HG02623 (cell line): ENCODE measurements at regions not wholly inside any gene's neighbourhood (a gene's known extent, or its start where the extent isn't known, plus 50 kb on each side); places are given as distances from the start of the nearest gene placed in this dataset.
"Not testable (repeated sequence)": the region's sequence is repeated elsewhere in the genome, so short reads cannot be mapped to it uniquely, and the experiment has no call there.

Experiments
- ATAC-seq: cut with Tn5 transposase; IDR thresholded peaks from one replicate; pipeline ENCODE4 v1.9.1; 2021; ENCODE audit warnings: moderate library complexity; ENCODE audit not compliant: unreplicated experiment

GRCh38 chr2:120513776-120514357 lies 167.9 kb downstream of the INHBB start:
- no peak for ATAC-seq

GRCh38 chr2:120514521-120514920 lies 168.6 kb downstream of the INHBB start:
- ATAC-seq = no peak

- ATAC-seq = not testable (repeated sequence)
These were observed 169.3 kb downstream of the INHBB start for GRCh38 chr2:120515066-120515758.

- no peak for ATAC-seq
These were observed 170.1 kb downstream of the INHBB start for GRCh38 chr2:120515759-120516678.

- no peak for ATAC-seq
These were observed 170.9 kb downstream of the INHBB start for GRCh38 chr2:120516679-120517314.

- ATAC-seq = no peak
These were observed 172.0 kb downstream of the INHBB start for GRCh38 chr2:120517751-120518469.

GRCh38 chr2:120518819-120519218 lies 172.9 kb downstream of the INHBB start:
- ATAC-seq = no peak

- no peak for ATAC-seq
These were observed 173.5 kb downstream of the INHBB start for GRCh38 chr2:120519469-120519868.

- no peak for ATAC-seq
These were observed 174.5 kb downstream of the INHBB start for GRCh38 chr2:120520454-120520853.

- no peak for ATAC-seq
These were observed 175.3 kb downstream of the INHBB start for GRCh38 chr2:120520929-120521912.

GRCh38 chr2:120522151-120522751 lies 176.3 kb downstream of the INHBB start:
- no peak for ATAC-seq

- no peak for ATAC-seq
These were observed 177.8 kb downstream of the INHBB start for GRCh38 chr2:120523766-120524165.

GRCh38 chr2:120524174-120524573 lies 178.2 kb downstream of the INHBB start:
- no peak for ATAC-seq

GRCh38 chr2:120525056-120526046 lies 179.4 kb downstream of the INHBB start:
- no peak for ATAC-seq

GRCh38 chr2:120526047-120526562 lies 180.2 kb downstream of the INHBB start:
- ATAC-seq = no peak

- ATAC-seq = no peak
These were observed 181.3 kb downstream of the INHBB start for GRCh38 chr2:120526997-120527945.
